ENCODE measurements at regions not wholly inside any gene's neighbourhood (a gene's known extent, or its start where the extent isn't known, plus 50 kb on each side); places are given as distances from the start of the nearest gene placed in this dataset.

DNA sequence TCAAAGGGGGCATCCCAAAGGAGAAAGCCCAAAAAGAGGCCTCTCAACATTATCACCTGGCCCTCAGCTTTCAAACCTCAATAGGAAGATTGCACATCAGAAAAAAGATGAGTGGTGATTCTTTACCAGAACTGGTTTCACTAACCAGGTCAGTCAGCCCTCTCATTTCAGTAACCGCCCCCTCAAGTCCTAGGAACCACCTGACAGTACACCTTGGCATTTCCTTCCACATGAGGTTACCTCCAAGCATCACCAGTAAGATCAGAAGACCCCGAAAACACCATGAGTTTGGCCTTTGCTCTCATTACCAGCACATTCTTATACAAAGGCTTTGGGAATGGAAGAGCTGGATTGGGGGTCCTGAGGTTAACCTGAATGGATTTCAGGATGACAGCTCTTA lies 200.5 kb downstream of the SUCLA2 start:
- no peak for TF ChIP-seq EZH2 (IDR thresholded peaks at IDR 0.05; ENCODE audit: borderline replicate concordance, insufficient read depth, low read length, poor library complexity, severe bottlenecking)
- TF ChIP-seq, protein P1, sequence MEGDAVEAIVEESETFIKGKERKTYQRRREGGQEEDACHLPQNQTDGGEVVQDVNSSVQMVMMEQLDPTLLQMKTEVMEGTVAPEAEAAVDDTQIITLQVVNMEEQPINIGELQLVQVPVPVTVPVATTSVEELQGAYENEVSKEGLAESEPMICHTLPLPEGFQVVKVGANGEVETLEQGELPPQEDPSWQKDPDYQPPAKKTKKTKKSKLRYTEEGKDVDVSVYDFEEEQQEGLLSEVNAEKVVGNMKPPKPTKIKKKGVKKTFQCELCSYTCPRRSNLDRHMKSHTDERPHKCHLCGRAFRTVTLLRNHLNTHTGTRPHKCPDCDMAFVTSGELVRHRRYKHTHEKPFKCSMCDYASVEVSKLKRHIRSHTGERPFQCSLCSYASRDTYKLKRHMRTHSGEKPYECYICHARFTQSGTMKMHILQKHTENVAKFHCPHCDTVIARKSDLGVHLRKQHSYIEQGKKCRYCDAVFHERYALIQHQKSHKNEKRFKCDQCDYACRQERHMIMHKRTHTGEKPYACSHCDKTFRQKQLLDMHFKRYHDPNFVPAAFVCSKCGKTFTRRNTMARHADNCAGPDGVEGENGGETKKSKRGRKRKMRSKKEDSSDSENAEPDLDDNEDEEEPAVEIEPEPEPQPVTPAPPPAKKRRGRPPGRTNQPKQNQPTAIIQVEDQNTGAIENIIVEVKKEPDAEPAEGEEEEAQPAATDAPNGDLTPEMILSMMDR (IDR thresholded peaks at IDR 0.05; ENCODE audit: poor library complexity, severe bottlenecking) = no peak
- no peak for TF ChIP-seq RAD21 (conservative IDR thresholded peaks at IDR 0.05)
- TF ChIP-seq POLR2AphosphoS5 (IDR thresholded peaks at IDR 0.05) = no peak
- TF ChIP-seq, protein P2, sequence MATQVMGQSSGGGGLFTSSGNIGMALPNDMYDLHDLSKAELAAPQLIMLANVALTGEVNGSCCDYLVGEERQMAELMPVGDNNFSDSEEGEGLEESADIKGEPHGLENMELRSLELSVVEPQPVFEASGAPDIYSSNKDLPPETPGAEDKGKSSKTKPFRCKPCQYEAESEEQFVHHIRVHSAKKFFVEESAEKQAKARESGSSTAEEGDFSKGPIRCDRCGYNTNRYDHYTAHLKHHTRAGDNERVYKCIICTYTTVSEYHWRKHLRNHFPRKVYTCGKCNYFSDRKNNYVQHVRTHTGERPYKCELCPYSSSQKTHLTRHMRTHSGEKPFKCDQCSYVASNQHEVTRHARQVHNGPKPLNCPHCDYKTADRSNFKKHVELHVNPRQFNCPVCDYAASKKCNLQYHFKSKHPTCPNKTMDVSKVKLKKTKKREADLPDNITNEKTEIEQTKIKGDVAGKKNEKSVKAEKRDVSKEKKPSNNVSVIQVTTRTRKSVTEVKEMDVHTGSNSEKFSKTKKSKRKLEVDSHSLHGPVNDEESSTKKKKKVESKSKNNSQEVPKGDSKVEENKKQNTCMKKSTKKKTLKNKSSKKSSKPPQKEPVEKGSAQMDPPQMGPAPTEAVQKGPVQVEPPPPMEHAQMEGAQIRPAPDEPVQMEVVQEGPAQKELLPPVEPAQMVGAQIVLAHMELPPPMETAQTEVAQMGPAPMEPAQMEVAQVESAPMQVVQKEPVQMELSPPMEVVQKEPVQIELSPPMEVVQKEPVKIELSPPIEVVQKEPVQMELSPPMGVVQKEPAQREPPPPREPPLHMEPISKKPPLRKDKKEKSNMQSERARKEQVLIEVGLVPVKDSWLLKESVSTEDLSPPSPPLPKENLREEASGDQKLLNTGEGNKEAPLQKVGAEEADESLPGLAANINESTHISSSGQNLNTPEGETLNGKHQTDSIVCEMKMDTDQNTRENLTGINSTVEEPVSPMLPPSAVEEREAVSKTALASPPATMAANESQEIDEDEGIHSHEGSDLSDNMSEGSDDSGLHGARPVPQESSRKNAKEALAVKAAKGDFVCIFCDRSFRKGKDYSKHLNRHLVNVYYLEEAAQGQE (IDR thresholded peaks at IDR 0.05; ENCODE audit: borderline replicate concordance) = no peak

Data from neural cell (in vitro differentiated cells).